ENCODE measurements at regions not wholly inside any gene's neighbourhood (a gene's known extent, or its start where the extent isn't known, plus 50 kb on each side); places are given as distances from the start of the nearest gene placed in this dataset.

DNA sequence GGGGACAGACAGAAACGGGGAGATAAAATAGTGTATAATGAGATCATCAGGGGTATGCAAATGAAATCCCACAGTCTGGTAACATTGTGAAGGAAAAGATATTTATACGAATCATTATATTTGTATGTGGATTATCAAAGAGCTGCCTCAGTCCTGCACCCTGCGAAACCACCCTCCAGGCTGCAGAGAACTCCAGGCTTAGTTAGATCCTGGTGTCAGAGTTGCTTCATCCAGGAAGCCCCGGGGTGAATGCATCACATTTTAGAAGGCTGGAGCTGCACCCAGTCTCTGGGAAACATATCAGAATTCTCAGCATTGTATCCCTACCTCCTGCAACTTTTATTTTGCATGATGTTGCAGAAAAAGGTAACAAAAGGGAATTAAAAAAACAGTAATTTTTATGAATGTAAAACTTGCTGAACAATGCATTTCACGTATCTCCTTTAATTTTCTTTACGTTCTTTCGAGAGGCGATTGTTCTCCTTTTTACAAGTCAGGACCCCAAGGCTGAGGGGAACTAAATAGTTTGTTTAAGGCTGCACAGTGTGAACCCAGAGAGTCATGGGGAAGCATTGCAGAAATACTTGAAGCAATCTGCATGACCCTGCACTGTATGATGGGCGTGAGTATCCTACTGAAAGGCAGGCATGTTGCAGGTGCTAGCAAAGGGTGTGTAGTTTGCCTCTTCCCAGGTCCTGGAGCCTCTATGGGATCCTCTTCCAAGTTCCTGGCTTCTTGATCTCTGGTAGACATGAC lies 299.5 kb upstream of the CLNK start:
- no peak for DNase-seq (ENCODE audit: low read depth)

DNA sequence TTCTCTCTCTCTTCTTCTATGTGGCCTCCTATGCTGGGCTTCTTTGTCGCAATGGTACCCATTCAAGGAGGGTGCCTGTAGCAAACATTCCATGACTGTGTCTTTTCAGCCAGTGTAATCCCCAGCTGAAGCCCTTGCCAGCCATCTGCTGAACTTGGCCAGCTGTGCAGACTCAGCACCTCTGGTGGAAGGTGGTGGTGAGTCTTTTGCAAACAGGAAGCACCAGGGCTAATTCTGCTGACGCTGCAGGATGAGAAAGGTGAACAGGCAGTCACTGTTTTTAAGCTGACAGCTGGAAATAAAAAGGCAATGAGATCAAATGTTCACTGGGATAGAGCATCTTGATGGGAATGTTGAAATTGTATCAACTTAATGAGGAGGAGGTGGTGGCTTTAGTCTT lies 298.7 kb upstream of the CLNK start:
- DNase-seq (ENCODE audit: low read depth): no peak

DNA sequence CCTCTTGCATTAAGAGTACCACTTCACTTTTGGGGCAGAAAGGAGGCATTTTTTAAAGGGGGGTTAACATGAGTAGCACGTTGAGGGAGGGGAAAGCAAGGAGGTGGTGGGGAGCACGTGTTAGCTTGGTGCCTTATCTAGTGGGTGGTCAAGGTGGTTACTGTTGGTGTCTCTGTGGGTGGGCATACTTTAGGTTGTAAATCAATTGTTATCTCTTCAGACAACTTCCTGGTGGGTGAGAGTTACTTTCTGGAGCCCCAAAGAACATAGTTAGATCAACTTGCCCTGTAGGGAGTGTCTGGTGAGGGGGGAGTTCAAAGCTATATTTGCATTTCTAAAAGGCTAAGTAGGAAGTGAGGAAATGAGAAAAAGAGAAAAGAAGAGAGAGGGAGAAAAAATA lies 297.7 kb upstream of the CLNK start:
- DNase-seq (ENCODE audit: low read depth): no peak

GRCh38 chr4:10981576-10981975 lies 297.0 kb upstream of the CLNK start:
- no peak for DNase-seq (ENCODE audit: low read depth)

DNA sequence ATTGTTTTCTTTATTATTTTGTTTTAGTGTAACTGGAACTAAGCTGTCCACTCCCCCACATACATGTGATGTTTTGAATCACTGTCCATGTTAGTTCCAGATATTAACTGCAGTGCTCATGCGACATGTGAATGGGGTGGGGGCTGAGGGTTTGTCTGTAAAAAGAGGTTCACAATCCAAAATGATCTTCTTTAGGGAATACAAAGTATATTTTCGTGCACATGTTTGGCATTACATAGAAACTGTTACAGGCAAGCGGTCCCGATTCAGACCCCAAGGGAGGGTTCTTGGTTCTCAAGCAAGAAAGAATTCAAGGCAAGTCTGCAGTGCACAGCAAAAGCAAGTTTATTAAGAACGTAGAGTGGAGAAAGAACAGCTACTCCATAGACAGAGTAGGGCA lies 296.5 kb upstream of the CLNK start:
- DNase-seq (ENCODE audit: low read depth): no peak

- no peak for DNase-seq (ENCODE audit: low read depth)
Observed at GRCh38 chr4:10979032-10979431, 294.5 kb upstream of the CLNK start.

DNA sequence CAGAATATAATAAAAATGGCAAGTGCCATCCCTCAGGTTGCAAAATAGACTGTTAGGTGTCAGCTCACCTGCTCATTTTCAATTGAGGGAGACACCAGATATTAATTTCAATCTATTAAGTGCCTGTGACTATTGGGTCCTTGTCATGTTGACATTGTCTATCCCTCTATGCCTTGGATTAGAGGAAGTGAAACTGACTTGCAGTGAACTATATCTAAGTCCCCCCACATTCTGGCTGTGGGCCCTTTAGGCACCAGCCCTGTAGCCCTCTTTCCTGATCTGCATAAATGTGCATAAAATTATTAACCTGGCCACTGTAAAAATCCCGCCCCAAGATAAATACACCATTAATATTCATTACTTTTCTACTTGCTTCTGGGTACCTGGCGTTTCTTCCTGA lies 293.0 kb upstream of the CLNK start:
- no peak for DNase-seq (ENCODE audit: low read depth)

- peak; percentile 29 for DNase-seq (ENCODE audit: low read depth)
Observed at GRCh38 chr4:10974371-10974770, 289.8 kb upstream of the CLNK start.

GRCh38 chr4:10973686-10974085 lies 289.1 kb upstream of the CLNK start:
- no peak for DNase-seq (ENCODE audit: low read depth)

DNA sequence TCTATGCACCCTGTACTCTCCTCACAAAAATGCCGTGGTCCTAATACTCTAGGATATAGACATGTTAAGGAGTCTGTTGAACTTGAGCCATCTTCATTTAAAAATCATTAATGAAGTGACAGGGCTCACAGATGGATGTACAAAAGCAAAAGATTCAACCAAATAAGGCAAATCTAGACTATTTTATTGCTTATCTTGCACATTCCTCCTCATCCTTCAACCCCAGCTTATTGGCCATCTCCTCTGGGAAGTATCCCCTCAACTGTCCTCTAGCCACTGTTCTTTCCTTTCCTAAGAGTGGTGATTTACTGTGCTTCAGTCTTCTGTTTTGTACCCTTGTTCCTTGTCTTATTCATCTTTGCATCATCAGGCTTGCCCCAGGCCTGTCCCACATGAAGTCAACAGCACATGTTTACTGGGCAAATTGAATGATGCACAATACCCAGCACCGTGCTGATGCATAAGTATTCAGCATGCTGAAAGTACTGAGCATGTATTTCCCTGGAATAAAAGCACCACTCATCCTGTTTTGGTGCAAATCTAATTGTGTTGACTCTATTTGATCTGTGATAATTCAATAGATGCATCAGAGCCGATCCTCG lies 287.3 kb upstream of the CLNK start:
- DNase-seq (ENCODE audit: low read depth): no peak

DNA sequence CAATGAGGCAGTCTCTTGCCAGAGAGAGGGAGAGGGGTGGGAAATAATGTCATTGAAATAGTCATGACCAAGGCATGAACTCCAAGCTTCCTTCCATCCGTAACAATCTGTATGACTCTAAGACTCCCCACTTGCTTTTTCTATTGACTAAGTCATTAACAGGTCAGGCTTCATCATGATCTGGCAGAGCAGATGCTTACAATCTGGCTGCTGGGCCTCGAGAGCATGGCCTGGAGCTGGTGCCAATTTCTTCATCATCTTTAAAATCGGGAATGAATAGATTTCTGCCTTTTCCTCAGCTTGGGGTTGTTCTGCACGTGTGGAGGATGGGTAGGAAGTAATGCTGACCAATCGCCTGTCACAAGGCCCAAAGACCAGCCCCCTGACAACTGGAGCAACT lies 280.6 kb upstream of the CLNK start:
- no peak for DNase-seq (ENCODE audit: low read depth)

- no peak for DNase-seq (ENCODE audit: low read depth)
Observed at GRCh38 chr4:10963958-10964703, 279.6 kb upstream of the CLNK start.

- DNase-seq (ENCODE audit: low read depth): no peak
Observed at GRCh38 chr4:10963241-10963640, 278.7 kb upstream of the CLNK start.

DNA sequence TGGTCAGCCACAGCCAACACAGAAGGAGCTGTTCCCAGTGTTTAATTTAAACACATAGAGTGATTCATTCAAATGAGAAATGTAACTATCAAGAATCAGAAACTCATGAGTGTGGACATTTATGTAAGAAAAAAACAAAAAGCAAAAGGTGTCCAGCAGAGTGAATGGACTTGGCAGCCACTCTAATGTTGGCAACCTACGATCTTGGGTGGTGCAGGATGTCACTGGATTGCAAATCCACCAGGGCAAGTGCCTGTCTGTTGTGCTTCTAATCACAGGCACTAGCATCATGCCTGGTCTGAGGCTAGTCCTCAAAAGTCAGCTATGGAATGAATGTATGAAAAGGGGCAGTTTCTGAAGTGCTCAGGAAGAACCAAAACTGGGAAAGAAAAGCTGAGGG lies 277.7 kb upstream of the CLNK start:
- DNase-seq (ENCODE audit: low read depth): no peak

DNA sequence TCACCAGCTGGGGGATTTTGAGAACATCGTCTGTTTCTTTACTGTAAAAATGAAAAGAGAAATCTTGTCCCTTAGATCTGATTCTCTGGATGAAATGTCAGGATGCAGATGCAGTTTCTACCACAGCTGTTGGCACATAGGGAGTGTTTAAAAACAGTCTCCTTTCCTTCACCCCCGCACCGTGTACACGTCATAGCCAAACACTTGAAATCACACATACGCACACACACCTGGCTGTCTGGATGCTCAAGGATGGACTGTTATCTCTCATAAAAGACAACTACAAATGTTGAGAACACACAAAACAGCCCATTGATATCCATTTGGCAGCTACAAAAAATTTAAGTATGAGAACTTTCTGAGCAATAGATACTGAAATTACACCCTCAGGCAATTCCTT lies 275.8 kb upstream of the CLNK start:
- no peak for DNase-seq (ENCODE audit: low read depth)

- no peak for DNase-seq (ENCODE audit: low read depth)
Observed at GRCh38 chr4:10959586-10959985, 275.0 kb upstream of the CLNK start.

GRCh38 chr4:10958226-10958856 lies 273.8 kb upstream of the CLNK start:
- no peak for DNase-seq (ENCODE audit: low read depth)

DNA sequence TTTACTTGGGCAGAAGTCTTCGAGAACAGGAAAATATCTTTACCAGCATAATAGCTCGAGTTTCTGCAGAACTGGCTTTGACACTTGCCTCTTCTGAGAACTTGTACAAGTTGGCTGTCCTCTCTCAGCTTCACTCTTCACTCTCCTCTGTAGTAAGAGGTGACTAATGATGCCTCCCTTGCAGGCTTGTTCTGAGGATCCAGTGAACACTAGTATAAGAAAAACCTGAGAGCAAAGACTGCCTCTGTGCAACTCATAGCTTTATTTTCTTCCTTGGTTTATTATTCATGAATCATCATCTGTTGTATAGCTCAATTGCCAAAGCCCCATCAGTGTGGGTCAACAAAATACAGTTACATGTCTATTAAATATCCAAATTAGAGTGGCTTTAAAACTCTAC lies 266.7 kb upstream of the CLNK start:
- DNase-seq (ENCODE audit: low read depth): peak; percentile 38

DNA sequence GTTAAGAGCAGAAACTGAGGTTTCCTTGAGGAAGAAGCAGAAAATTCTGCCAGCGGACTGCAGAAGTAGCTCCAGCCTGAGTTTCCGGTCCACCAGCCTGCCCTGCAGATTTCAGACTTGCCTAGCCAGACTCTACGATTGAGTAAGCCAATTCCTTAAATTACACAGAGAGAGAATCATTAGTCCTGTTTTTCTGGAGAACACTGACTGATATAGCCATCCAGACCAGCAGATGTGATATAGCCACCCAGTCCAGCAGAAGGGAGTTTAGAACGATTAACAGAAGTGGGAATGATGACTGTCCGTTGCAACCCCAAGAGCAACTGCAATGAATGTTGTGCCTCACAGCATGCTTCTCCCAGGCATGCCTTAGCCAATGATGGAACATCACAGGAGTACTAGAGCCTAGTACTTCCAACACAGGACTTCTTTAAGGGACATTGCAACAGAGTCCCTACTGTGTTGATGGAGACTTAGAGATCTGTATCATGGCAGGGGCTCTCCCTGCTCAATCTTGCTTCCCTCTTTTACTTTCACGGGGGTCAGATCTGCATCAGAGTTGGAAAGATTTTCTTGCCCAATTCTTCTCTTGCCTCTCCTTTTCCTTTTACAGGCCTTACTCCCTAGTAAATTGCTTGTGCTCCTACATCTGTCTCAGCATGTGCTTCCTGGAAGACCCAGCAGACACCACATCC lies 264.6 kb upstream of the CLNK start:
- DNase-seq (ENCODE audit: low read depth): no peak

DNA sequence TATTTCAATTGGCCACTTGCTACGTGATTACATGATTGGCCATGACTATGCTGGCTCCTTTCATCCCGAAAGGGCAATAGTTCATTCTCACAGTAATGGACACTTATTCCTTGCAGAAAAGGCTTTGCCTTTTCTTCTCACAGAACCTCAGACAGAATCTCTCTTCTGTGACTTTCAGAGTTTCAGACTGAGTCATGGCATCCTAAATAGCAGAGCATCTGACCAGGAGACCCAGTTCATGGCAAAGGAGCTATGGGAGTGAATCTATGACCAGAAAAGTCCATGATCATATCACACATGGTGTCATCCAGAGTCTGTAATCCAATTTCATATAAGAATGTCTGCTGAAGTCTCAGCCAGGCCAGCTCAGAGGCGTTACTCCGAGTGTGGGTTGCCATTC lies 263.3 kb upstream of the CLNK start:
- DNase-seq (ENCODE audit: low read depth): no peak

DNA sequence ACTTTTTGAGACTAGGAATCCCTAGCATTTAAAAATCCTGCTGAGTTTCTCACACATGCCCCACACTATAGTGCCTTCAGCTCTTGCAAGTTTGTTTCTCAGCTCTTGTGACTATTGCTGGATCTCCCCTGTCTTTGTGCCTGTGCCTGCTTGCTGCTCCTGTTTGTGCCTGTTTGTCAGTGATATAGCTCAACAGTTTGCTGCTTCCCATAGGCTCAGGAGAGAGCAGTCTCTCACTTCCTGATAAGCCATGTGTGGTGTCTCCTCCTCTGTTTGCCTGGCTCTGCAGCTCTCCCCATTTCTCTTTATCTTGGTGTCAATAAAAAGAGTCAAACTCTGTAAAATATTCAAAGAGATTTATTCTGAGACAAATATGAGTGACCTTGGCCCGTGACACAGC lies 259.8 kb upstream of the CLNK start:
- DNase-seq (ENCODE audit: low read depth): no peak

GRCh38 chr4:10942156-10942555 lies 257.6 kb upstream of the CLNK start:
- DNase-seq (ENCODE audit: low read depth): no peak
